Esophagus muscularis mucosa (tissue), 4 donors: ENCODE measurements at regions not wholly inside any gene's neighbourhood (a gene's known extent, or its start where the extent isn't known, plus 50 kb on each side); places are given as distances from the start of the nearest gene placed in this dataset.
"Not testable (repeated sequence)": the region's sequence is repeated elsewhere in the genome, so short reads cannot be mapped to it uniquely, and the experiment has no call there.

Experiments used
- CTCF ChIP-seq, 3 experiments: fragments of 200-600 bp in 2 of 3; fragments of 450-650 bp in 1 of 3; sonication (generic) in 2 of 3; IDR thresholded peaks; one replicate each; pipeline ENCODE4 v1.5.1; 2017 to 2019; ENCODE audit warnings: antibody characterized with exemption in 3 of 3, mild to moderate bottlenecking in 2 of 3, moderate library complexity in 1 of 3
- EP300 ChIP-seq: sonication (generic); formaldehyde crosslinking; IDR thresholded peaks from one replicate; pipeline ENCODE4 v1.6.1; 2017; ENCODE audit warnings: antibody characterized with exemption
- POLR2A ChIP-seq: fragments of 450-650 bp; IDR thresholded peaks from one replicate; pipeline ENCODE4 v1.6.1; 2017; ENCODE audit warnings: antibody characterized with exemption, moderate library complexity, mild to moderate bottlenecking, low read depth

GRCh38 chr2:83976628-83977027, 482.5 kb downstream of the SUCLG1 start:
- not testable (repeated sequence) for TF ChIP-seq CTCF (IDR thresholded peaks at IDR 0.05); EP300; POLR2A
